ENCODE measurements at regions not wholly inside any gene's neighbourhood (a gene's known extent, or its start where the extent isn't known, plus 50 kb on each side); places are given as distances from the start of the nearest gene placed in this dataset.

DNA sequence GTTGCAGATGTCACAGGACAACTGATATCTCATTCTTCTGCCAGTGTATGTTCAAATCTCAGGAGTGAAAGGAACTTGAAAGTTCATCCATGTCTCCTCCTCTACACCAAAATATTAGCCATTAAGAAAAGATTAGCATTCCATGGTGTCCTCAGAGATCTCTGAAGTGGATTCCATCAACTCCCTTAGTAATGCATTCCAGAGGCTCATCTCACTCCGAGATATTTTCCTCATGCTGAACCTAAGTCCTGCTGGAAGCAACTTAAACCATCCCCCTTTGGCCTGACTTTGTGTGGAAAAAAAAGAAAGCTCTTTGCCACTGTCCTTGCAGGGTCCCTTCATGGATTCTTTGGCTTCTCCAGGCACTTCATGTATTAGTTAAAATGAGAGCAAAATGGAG, 155.7 kb upstream of the ZNF462 start:
- no peaks in the 10 kb centered on the region for H3K9me3 ChIP-seq (ENCODE audit: low read depth)
- no peak overlapping the region for H3K4me3 ChIP-seq
- TF ChIP-seq EZH2phosphoT487 (IDR thresholded peaks at IDR 0.05; ENCODE audit: low read depth, severe bottlenecking, unreplicated experiment) (no peak), EZH2 (IDR thresholded peaks at IDR 0.05; ENCODE audit: borderline replicate concordance) (no peak)
- TF ChIP-seq, protein P1, sequence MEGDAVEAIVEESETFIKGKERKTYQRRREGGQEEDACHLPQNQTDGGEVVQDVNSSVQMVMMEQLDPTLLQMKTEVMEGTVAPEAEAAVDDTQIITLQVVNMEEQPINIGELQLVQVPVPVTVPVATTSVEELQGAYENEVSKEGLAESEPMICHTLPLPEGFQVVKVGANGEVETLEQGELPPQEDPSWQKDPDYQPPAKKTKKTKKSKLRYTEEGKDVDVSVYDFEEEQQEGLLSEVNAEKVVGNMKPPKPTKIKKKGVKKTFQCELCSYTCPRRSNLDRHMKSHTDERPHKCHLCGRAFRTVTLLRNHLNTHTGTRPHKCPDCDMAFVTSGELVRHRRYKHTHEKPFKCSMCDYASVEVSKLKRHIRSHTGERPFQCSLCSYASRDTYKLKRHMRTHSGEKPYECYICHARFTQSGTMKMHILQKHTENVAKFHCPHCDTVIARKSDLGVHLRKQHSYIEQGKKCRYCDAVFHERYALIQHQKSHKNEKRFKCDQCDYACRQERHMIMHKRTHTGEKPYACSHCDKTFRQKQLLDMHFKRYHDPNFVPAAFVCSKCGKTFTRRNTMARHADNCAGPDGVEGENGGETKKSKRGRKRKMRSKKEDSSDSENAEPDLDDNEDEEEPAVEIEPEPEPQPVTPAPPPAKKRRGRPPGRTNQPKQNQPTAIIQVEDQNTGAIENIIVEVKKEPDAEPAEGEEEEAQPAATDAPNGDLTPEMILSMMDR (IDR thresholded peaks at IDR 0.05; ENCODE audit: poor library complexity) = no peak
- DNase-seq (ENCODE audit: low spot score) = no peak
- no peaks in the 10 kb centered on the region for H3K27me3 ChIP-seq
- H3K79me2 ChIP-seq = no peaks in the 10 kb centered on the region
- no peaks in the 10 kb centered on the region for H3K4me1 ChIP-seq (ENCODE audit: insufficient read depth)
- 71% methylated on average over 1 of the region's 1 CpG for WGBS (ENCODE audit: low lambda C conversion rate, missing lambda C conversion rate)
- no peaks in the 10 kb centered on the region for H3K9me2 ChIP-seq (replicated peaks; ENCODE audit: insufficient read depth)
- H4K20me1 ChIP-seq (ENCODE audit: insufficient read depth, poor library complexity, severe bottlenecking) = no peaks in the 10 kb centered on the region
- no peak overlapping the region for H3K4me2 ChIP-seq
- no peaks in the 10 kb centered on the region for H3K36me3 ChIP-seq (replicated peaks; ENCODE audit: insufficient read depth, low read depth)
- H2AFZ ChIP-seq = no peak overlapping the region
- H3K27ac ChIP-seq = no peak overlapping the region

DNA sequence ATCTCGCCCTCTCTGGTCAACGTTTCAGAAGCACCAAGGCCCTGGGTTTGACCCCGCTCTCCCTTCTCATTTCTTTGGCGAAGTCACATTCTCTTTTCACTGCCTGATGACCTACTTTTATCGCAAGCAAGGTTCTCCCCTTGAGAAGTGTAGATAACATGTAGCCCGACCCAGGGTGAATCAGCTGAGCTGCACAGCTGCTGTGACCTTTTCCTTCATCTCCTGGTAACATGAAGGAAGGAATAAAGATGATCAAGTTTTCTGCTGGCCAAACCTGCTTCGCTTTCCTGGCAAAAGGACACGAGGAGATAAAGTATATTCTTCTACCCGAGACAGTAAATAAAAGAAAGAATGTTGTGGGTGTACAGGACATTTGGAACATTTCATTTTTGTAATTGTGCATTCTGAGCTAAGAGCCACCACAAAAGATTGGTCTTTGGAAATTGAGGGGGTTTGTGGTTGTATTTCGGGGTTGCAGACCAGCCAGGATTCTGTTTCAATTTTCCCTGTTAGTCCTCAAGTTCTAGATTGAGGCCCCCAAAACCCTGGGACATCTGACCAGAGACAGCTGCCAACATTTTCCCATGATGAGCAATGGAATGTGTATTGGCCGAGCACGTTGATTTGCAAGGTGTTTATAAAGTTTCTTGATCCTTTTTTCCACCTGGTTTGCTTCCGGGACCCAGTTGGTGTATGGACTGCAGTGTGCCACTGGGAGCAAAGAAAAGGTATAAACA, 155.1 kb upstream of the ZNF462 start:
- Histone ChIP-seq H2AFZ (no peak overlapping the region), H3K79me2 (no peaks in the 10 kb centered on the region)

DNA sequence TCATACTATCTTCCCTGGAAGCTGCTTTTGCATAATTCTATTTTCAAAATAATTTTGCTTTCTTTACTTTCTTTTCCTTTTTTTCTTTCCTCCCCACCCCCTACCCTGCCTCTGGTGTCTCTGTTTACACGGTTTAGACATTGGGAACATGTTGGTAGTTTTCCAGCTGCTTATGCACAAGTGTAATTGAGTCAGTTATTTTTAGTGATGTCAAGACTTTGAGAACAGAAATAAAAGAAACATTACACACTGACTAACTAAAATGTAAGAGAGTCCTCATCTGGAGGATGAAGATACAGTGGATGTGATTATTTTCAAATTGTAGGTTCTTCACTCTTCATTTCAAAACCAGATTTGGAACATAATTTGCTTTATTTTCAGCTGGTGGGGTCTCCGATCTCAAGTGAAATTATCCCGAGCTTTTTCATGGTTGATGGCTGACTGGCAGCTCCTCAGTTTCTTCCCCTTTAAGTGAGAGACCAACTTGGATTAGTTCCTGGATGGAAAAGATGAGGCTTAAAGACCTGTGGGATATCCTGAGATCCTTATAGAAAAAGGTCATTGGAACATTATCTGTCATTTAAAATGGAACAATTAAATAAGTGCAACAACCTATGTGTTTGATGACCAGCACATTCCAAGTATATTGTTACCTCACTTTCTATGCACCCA, 154.4 kb upstream of the ZNF462 start:
- H3K79me2 ChIP-seq = no peaks in the 10 kb centered on the region
- no peaks in the 10 kb centered on the region for H4K20me1 ChIP-seq (ENCODE audit: insufficient read depth, poor library complexity, severe bottlenecking)
- no peaks in the 10 kb centered on the region for H3K9me3 ChIP-seq (ENCODE audit: low read depth)
- no peaks in the 10 kb centered on the region for H3K36me3 ChIP-seq (replicated peaks; ENCODE audit: insufficient read depth, low read depth)
- H2AFZ ChIP-seq = no peak overlapping the region
- no peak for DNase-seq (ENCODE audit: low spot score)
- TF ChIP-seq EZH2 (IDR thresholded peaks at IDR 0.05; ENCODE audit: borderline replicate concordance) = no peak
- TF ChIP-seq, protein P1 (IDR thresholded peaks at IDR 0.05; ENCODE audit: poor library complexity) = no peak
- no peak for TF ChIP-seq EZH2phosphoT487 (IDR thresholded peaks at IDR 0.05; ENCODE audit: low read depth, severe bottlenecking, unreplicated experiment)
- H3K4me3 ChIP-seq = no peak overlapping the region
- H3K9me2 ChIP-seq (replicated peaks; ENCODE audit: insufficient read depth) = no peaks in the 10 kb centered on the region
- H3K27me3 ChIP-seq = no peaks in the 10 kb centered on the region
- H3K27ac ChIP-seq = no peak overlapping the region
- no peak overlapping the region for H3K4me2 ChIP-seq
- H3K4me1 ChIP-seq (ENCODE audit: insufficient read depth) = no peaks in the 10 kb centered on the region
- 79% methylated on average over 3 of the region's 3 CpGs for WGBS (ENCODE audit: low lambda C conversion rate, missing lambda C conversion rate)

More for the DNA sequence above, 155.1 kb upstream of the ZNF462 start:
- DNase-seq (ENCODE audit: low spot score) = no peak
- Histone ChIP-seq H3K27me3 (no peaks in the 10 kb centered on the region), H3K4me3 (no peak overlapping the region), H3K27ac (no peak overlapping the region), H3K9me3 (ENCODE audit: low read depth) (no peaks in the 10 kb centered on the region), H4K20me1 (ENCODE audit: insufficient read depth, poor library complexity, severe bottlenecking) (no peaks in the 10 kb centered on the region), H3K4me1 (ENCODE audit: insufficient read depth) (no peaks in the 10 kb centered on the region), H3K4me2 (no peak overlapping the region), H3K9me2 (replicated peaks; ENCODE audit: insufficient read depth) (no peaks in the 10 kb centered on the region), H3K36me3 (replicated peaks; ENCODE audit: insufficient read depth, low read depth) (no peaks in the 10 kb centered on the region)
- no peak for TF ChIP-seq EZH2 (IDR thresholded peaks at IDR 0.05; ENCODE audit: borderline replicate concordance)
- TF ChIP-seq, protein P1 (IDR thresholded peaks at IDR 0.05; ENCODE audit: poor library complexity) = no peak
- no peak for TF ChIP-seq EZH2phosphoT487 (IDR thresholded peaks at IDR 0.05; ENCODE audit: low read depth, severe bottlenecking, unreplicated experiment)
- WGBS (ENCODE audit: low lambda C conversion rate, missing lambda C conversion rate) = 78% methylated on average over 13 of the region's 13 CpGs

Measured in hepatocyte (in vitro differentiated cells).